ENCODE measurements at regions not wholly inside any gene's neighbourhood (a gene's known extent, or its start where the extent isn't known, plus 50 kb on each side); places are given as distances from the start of the nearest gene placed in this dataset.
"Not testable (repeated sequence)": the region's sequence is repeated elsewhere in the genome, so short reads cannot be mapped to it uniquely, and the experiment has no call there.

DNA sequence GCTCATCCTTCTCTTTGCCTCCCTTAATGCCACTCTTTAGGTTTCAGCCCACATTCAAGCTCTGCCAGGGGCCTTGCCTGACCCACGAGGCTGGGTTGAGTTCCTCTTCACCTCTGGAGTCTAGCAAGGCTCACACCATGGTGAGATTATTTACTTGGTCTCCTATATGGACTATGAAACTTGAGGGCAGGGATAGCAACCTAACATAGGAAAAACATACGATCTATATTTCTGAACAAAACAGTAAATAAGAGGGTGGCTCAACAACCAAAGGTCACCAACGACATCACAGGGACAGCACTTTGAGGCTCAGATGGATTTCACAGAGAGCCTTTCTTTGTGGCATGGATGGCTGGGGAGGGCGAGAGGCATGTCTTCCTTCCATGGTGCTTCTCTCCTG lies 197.0 kb downstream of the MAF start:
- DNase-seq: no peak

DNA sequence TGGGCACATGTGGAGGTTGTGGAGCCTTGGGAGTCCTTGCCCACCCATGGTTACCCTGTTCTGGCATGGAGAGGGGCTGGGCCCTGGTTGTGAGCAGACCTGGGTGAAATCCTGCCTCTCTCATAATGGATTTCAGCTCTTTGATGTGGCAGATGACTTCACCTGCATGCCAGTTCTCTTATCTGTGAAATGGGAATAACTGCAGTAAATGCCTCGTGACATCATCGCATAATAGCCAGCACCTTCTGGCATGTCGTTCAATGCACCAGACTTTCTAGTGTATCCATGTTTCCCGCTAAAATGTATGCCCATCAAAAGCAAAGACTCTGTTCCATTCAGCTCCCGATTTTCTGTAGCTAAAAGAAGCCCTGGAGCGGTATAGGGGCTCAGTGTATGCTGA lies 197.6 kb downstream of the MAF start:
- no peak for DNase-seq

DNA sequence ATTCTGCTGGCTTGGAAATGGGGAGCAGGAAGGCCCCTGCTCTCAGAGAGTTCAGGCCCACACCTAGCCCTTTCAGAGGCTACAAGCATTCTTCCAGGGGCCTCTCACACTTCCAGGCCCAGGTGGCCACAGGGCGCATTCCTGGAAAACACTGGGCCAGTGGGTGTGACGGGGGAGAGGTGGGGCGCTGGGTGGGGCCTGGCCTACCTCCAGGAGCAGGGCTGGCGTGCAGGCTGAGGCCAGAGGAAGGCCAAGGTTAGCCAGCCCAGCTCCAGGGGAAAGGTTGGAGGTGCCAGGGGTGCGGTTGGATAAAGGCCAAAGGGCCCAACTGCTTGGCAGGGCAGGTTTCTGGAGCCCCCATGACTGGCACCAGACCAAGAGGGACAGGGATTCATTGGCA lies 198.2 kb downstream of the MAF start:
- no peak for DNase-seq

DNA sequence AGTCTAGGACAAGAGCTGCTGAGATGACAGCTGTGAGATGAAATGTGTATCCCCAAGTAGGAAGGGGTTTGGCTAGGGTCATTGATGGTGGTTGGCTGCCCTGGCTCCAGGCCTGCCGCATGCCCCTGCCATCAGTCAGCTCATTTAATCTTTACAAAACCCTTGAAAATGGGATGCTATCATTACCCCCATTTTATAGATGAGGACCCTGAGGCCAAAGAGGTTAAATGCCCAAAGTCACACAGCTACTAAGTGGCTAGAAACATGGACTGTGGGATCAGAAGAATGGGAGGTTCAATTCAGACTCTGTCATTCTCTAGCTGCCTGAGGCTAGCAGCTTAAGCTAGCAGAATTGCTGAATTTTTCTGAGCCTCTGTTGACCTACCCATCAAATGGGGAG lies 198.8 kb downstream of the MAF start:
- DNase-seq: no peak

DNA sequence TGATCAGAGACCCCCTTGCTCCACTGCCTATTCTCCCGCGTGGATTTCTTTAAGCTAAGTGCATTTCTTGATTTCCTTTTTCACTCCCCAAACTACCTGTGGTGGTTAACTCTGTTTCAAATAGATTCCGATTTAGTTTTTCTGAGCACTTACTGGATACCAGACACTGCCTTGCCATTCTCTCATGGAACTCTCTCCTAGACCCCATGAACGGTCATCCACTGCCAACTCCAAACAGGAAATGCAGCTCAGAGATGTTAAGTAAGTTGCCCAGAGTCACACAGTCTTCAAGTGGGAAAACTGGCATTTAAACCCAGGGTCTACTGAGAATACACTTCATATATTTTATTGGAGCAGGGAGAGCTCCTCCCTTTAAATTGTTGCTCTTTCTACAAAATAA lies 199.4 kb downstream of the MAF start:
- no peak for DNase-seq

DNA sequence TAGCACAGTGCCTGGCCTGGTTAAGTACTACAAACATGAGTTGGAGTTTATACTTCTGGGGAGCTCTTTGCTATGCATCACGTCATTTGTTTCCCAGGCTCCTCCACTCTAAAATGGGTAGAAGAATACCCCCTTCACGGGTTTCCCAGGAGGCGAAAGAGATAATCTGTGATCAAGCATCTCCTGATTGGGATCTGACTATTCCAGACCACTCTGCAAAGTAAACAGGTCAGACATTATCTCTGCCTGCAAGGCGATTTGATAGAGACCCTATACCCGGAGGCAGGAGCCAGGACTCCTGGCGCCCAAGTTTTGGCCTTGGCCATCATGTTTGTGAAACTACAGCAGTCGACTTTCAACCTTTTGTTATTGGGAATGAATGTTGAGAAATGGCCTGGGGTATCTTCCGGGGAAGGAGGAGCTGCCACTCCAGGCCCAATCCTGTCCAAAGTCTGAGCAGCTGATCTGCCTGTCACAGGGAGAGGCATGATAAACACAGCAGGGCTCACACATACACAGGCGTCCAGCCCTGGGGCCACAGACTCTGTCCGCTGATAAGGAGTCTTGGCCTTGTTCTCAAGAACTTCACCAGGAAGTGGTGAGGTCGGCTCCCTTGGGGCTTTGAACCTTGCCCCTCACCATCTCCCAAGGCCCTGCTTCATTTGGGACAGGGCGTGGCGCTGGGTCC lies 199.9 kb downstream of the MAF start:
- DNase-seq: no peak

DNA sequence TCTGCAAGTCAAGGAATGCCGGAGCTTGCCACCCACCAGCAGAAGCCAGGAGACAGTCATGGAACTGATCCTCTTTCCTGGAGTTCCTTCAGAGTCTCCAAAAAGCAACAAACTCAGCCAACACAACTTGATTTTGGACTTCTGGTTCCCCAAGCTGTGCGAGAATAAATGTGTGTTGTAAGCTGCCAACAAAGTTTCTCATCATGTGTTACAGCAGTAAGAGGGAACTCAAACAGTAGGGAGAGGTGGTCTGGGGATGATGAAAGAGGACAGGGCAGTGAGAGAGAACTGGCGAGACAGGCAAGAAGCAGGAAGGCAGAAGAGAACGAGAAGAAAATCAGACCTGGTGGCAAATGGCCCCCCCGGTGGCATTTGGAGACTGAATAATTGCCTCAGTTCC lies 204.9 kb downstream of the MAF start:
- DNase-seq: no peak

DNA sequence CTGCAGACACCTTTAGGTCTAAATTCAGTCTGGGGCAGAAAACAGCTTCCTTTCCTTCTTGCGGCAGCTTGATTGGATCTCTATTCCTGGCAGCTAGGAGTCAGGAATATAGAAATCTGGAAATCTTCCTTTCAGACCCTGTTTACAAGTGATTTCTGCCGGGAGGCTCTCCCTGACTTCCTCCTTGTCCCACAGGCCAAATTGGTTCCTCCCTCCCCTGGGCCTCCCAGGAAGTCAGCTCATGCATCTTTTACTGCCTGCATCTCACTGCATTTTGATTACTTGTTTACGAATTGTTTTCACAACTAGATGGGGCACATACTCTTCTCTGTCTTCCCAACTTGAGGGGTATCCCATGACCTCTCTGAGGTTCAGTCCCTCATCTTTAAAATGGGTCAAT lies 206.3 kb downstream of the MAF start:
- no peak for DNase-seq

DNA sequence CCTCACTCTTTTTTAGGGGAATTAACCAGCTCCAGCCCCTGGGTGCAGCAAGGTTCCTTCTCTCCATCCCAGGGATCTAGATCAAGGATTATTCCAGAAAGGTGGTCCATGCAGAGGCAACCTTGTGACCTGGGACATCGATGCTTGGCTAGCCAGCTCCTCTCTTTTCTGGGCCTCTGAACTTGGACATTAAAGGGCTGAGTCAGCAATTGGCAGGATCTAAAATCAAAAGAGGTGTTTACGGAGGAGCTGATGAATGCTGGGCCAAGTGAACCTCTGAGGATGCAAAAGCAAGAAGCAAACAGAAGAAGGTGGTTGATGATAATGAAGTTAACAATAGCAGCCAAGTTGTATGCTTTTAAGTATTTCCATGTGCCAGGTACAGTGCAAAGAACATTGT lies 207.0 kb downstream of the MAF start:
- DNase-seq: no peak

DNA sequence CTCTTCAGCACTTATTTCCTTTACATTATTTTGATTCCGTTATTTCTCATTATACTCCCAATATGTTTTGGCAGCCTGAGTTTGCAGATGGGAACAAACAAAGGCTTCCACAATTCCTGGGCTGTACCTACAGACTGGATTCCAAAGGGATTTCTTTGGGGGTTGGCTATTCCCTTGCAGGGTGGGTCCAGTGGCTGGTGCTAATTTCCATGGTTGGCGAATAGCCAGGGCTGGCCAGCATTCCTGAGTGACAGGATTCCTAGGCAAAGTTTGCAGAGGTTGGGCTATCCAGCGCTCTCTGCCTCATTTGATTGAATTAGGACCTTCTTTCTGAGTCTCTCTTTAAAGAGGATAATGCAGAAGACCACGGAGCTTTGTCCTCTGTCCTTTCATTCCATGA lies 207.4 kb downstream of the MAF start:
- no peak for DNase-seq

DNA sequence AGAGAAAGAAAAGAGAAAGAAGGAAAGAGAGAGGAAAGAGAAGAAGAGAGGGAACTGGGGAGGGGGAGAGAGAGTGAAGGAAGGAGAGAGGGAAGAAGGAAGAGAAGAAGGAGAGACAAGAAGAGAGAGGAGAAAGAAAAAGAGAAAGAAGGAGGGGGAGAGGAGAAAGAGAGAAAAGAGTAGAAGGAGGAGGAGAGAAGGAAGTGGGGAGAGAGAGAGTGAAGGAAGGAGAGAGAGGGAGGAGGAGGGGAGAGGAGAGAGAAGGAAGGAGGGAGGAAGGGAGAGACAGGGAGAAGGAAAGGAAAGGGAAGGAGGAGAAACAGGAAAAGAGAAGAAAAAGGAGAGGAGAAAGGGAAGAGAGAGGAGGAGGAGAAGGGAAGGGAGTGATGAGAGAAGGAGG lies 208.5 kb downstream of the MAF start:
- DNase-seq: no peak

DNA sequence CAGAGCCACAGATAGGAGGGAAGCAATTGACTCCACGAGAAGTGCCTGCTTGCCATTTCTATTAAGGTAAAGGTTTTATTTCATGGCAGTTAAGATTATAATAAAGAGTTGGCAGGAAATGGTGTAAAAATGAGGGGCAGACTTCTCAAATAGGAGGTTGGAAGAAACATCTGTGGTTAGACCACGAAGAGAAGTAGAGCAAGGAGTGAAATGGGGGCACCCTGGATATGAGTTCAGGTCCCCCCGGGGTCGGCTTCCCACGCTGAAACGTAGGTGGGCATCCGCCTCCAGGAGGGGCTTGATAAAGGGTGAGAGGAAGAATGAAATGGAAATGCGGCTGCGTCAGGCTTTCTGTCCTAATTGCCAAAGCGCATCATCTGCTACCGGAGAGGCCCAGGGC lies 209.1 kb downstream of the MAF start:
- no peak for DNase-seq

DNA sequence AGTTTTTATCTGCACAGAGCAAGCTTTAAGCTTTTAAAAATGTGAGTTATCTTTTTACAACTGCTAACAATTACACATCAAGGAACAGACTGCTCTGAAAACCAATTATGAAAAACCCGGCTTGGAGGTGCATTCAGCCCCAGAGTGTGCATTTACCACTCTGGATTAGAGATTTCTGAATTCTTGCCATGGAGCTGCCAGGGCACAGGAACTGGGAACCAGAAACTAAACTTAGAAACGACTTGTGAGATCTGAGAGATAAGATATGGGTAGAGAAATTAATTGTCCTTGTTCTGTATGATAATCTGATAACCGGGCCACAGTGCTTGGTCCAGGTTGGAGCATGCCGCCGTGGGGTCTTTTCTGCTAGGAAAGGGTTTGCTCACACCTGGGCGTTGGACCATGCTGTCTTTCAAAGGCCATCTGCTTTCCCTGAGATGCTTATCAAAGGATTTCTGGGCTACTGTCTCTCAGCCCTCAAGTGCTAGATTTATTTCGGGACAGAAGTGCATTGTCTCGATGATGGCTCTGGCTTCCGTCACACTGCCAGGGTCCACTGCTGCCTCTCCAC lies 210.0 kb downstream of the MAF start:
- DNase-seq: no peak

DNA sequence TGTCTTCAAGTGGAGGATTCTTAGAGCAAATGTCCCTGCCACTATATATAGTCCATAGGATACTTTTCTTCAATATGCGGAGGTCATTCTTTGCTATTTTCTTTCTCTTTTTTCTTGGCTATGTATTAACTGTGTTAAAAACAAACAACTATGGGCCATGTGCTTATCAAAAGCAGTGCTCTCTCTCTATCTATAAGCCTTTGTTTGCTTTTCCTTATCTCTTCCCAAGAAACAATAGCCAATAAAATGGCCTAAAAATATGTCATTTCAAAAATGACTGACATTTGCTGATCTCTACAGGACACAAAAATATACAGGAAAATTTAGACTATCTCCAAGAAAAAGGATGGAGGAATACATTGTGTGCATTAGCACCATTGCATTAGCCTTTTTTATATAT lies 212.1 kb downstream of the MAF start:
- DNase-seq: no peak

DNA sequence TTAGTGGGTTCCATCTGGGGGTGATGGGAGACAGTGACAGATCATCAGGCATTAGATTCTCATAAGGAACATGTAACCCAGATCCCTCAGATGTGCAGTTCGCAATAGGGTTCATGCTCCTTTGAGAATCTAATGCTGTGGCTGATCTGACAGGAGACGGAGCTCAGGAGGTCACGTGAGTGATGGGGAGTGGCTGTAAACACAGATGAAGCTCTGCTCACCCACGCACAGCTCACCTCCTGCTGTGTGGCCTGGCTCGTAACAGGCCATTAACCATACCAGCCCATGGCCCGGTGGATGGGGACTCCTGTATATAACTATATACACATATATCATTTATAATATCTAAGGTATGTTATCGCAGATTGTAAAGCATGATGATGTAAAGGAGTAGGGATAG lies 214.2 kb downstream of the MAF start:
- no peak for DNase-seq

DNA sequence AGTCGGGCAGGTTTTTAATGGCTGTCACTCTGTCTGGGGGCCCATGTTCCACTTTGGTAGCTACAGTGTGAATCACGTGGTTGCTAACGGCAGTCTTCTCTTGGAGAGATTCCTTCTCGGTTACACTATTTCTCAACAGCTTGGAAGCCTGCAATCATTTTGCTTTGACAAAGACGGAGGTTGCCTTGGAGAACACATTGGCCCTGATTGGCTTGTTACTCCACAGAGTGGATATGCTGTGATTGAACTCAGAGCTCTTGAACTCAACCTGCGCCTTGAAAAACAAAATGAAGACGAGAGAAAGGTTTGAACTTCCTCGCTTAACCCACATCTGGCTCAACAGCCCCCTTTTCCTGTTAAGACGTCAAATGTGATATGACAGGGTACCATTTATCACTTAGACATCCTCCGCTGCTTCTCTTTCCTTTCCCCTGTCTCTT lies 218.9 kb downstream of the MAF start:
- DNase-seq: no peak

DNA sequence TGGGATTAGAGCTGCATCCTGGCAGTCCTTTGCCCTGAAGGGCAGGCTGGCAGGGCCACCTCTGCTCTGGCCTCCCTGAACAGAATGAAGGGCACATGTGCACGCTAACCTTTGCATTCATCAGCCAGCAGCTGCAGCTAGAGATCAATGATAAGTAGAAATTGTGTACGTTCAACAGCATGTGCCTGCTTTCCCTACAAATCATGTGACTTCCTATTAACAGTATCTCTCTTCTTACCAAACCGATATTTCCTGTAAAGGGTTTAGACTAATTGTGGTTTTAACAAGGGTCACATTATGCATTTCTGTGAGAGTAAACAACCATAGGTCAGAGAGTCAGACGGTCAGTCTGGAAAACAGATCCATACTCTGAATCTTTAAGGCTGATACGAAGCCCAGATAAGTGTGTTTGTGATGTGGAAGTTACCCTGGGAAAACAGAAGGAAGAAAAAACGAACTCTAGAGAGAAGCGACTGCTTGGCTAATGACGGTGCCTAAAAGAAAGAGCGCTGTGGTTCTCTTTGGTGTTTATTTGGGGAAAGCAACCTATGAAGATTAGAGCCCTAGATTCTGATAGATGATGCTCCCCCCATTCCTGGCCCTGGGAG lies 219.4 kb downstream of the MAF start:
- no peak for DNase-seq

DNA sequence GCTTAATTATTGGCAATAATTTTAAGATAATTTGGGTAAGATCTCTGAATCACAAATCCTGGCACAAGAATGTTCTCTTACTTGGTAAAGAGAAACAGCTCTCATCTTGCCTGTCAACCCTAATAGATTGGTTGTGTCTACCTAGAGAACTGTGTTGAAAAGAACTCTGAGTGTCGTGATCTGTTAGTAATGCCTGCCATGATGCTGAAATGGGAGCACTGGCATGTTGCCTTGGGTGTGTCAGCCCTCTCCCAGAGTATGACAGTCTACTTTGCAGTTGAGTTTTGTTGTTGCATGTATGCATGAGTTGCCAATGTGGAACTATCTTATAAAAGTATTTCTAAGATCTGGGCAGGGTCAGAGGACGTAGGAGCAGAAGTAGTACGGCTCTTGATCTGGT lies 221.4 kb downstream of the MAF start:
- DNase-seq: no peak

DNA sequence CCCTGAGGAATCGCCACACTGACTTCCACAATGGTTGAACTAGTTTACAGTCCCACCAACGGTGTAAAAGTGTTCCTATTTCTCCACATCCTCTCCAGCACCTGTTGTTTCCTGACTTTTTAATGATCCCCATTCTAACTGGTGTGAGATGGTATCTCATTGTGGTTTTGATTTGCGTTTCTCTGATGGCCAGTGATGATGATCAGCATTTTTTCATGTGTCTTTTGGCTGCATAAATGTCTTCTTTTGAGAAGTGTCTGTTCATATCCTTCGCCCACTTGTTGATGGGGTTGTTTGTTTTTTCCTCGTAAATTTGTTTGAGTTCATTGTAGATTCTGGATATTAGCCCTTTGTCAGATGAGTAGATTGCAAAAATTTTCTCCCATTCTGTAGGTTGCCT lies 223.5 kb downstream of the MAF start:
- not testable (repeated sequence) for DNase-seq

DNA sequence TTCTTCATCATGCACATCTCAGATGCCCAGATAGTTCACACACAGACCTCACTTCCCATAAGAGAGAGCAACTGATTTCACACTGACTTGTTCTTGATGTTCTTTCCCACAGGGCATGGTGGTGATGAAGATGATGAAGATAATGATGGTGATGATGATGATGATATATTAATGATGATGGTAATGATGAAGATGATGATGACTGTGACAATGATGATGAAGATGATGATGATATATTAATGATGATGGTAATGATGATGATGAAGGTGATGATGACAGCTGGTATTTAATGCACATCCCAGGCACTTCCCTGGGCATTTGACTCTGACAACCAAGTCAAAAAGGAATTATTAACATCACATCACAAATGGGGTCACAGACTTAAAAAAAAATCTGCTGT lies 225.2 kb downstream of the MAF start:
- DNase-seq: no peak

DNA sequence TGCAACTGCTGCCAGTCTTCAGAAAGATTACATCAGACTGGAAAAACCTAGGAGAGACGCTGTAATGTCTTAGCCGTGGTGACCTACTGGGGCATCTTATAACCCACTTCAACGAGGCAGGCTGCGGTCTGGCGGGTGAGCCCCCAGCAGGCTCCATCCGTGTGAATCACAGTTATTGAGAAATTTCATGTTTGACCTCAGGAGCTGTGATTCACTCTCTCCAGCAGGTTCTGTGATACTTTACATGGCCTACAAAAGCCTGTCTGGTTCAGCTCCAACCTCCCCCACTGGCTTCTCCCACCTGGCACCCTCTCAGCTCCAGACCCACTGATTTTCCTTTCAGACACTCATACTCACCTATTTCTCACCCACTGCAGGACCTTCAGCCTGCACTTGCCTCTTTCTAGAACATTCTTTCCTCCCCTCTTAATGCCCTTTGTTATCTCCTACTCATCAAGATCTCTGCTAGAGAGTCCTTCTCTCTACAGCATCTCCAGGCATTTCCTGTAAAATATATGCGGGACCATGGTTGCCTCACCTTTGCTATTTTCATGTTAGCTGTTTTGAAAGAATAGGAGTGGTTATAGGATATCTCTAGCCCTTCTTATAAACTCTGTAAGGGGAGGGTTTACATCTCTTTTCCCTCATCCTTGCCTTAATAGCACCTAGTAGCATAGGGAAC lies 227.9 kb downstream of the MAF start:
- DNase-seq: no peak

DNA sequence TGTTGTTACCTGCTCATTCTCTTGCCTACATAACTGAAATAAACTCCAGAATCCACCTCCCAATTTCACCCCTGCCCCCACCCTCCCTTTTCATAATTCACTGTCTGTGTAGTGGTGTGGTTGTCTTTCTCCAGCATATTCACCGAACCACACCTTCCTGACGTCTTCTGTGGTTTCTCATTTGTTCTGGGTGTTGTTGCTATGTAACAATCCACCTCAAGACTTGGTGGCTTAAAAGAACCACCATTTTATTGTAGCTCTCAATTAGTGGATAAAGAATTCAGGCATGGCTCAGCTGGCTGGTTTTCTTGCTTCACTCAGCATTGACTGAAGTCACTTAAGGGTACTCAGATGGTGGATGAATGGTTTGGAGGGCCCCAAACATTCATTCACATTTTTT lies 229.8 kb downstream of the MAF start:
- no peak for DNase-seq

DNA sequence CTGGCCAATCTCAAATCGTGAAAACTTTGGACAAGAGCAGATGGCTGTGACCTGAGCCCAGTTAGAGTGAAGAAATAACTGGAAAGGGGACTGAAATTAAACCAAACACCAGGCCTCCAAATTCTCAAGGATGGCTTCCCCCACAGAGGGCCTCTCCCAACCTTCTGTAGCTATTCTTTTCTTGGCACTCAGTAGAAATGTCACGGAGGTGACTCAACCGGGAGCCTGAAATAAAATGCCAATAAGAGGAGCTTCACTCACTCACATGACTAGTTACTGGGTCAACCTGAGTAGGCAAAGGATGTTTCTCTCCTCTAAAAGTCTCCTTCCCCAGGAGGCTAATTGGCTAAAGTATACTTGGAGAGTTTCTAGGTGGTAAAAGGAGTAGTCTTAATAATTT lies 230.7 kb downstream of the MAF start:
- DNase-seq: no peak

DNA sequence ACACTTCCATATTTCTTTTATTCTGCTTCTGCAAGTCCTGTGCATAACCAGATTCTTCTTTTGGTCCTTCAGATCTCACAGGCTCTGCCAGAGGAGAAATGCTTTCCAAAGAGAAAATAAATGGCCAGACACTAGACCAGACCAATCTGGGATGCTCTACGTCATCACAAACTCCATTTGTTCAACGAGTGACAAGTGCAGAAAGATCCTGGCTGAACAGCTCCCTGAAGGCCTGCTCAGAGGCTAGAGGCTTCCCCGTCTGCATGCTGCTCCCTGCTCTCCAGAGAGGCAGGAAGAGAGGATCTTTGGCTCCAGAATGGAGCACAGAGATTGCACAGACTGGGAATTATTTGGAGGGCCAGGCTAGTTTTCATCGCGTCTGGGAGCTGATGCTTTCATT lies 232.7 kb downstream of the MAF start:
- no peak for DNase-seq
